ENCODE measurements at regions not wholly inside any gene's neighbourhood (a gene's known extent, or its start where the extent isn't known, plus 50 kb on each side); places are given as distances from the start of the nearest gene placed in this dataset.

DNA sequence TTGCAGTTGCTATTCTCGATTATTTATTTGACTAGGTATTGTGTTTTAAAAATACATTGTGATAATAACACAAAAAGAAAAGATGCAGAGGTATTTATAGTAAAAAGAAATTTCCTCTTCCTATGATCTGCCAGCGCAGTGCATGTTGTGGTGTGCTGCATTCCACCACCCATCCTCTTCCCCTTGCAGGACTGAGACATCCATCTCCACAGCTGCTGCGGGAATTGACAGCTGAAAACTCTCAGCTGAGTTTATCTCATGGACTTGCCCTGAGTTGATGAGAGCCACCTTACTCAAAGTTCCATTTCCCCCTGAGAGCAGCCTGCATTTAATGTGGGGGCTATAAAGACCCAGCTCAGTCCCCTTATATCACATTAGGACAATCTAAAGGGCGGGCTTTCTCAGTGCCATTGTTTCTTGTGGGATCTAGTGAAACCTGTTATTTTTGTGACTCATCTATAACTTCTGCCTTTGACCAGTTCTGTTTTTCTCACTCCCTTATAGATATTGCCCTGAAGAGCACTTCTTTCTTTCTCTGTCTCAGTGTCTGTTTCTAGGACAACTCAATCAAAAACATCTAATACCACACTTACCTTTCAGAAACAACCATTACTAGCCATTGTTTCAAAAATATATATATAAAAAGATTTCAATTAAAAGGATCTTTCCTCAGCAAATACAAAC, 698.5 kb downstream of the NR4A2 start:
- BruUV-seq (replicated peaks), result no TSS peak
- Mint-ChIP-seq H3K36me3 (ENCODE audit: insufficient read depth, unreplicated experiment) (no peaks in the 10 kb centered on the region), H3K4me1 (ENCODE audit: insufficient read depth, unreplicated experiment) (no peaks in the 10 kb centered on the region), H3K4me3 (ENCODE audit: unreplicated experiment) (no peak overlapping the region), H3K27ac (ENCODE audit: low read depth, unreplicated experiment) (no peak overlapping the region), H3K9me3 (ENCODE audit: unreplicated experiment) (no peaks in the 10 kb centered on the region), H3K27me3 (ENCODE audit: insufficient read depth, unreplicated experiment) (no peaks in the 10 kb centered on the region)
- intact Hi-C loops (cut with micrococcal nuclease), result no loop called here
- DNase-seq (ENCODE audit: unreplicated experiment), result peak; percentile 15
- TF ChIP-seq CTCF (IDR thresholded peaks at IDR 0.05; ENCODE audit: unreplicated experiment), result no peak
- CTCF ChIA-PET, result no interaction called here
- POLR2A ChIA-PET, result no interaction called here

- intact Hi-C loops (cut with micrococcal nuclease), result no loop called here
- H3K36me3 Mint-ChIP-seq (ENCODE audit: insufficient read depth, unreplicated experiment), result no peaks in the 10 kb centered on the region
- H3K4me1 Mint-ChIP-seq (ENCODE audit: insufficient read depth, unreplicated experiment), result no peaks in the 10 kb centered on the region
- TF ChIP-seq CTCF (IDR thresholded peaks at IDR 0.05; ENCODE audit: unreplicated experiment), result no peak
- H3K27me3 Mint-ChIP-seq (ENCODE audit: insufficient read depth, unreplicated experiment), result no peaks in the 10 kb centered on the region
- DNase-seq (ENCODE audit: unreplicated experiment), result no peak
- no peak overlapping the region for H3K27ac Mint-ChIP-seq (ENCODE audit: low read depth, unreplicated experiment)
- no TSS peak for BruUV-seq (replicated peaks)
- no peak overlapping the region for H3K4me3 Mint-ChIP-seq (ENCODE audit: unreplicated experiment)
- ChIA-PET POLR2A (no interaction called here), CTCF (no interaction called here)
- no peaks in the 10 kb centered on the region for H3K9me3 Mint-ChIP-seq (ENCODE audit: unreplicated experiment)
These were observed 699.3 kb downstream of the NR4A2 start for GRCh38 chr2:155633060-155633839.

GRCh38 chr2:155630760-155631159, 701.8 kb downstream of the NR4A2 start:
- no TSS peak for BruUV-seq (replicated peaks)
- no peak for TF ChIP-seq CTCF (IDR thresholded peaks at IDR 0.05; ENCODE audit: unreplicated experiment)
- H3K36me3 Mint-ChIP-seq (ENCODE audit: insufficient read depth, unreplicated experiment), result no peaks in the 10 kb centered on the region
- H3K27ac Mint-ChIP-seq (ENCODE audit: low read depth, unreplicated experiment), result no peak overlapping the region
- H3K9me3 Mint-ChIP-seq (ENCODE audit: unreplicated experiment), result no peaks in the 10 kb centered on the region
- no peak for DNase-seq (ENCODE audit: unreplicated experiment)
- ChIA-PET POLR2A (no interaction called here), CTCF (no interaction called here)
- no peak overlapping the region for H3K4me3 Mint-ChIP-seq (ENCODE audit: unreplicated experiment)
- H3K27me3 Mint-ChIP-seq (ENCODE audit: insufficient read depth, unreplicated experiment), result no peaks in the 10 kb centered on the region
- intact Hi-C loops (cut with micrococcal nuclease), result no loop called here
- no peaks in the 10 kb centered on the region for H3K4me1 Mint-ChIP-seq (ENCODE audit: insufficient read depth, unreplicated experiment)

DNA sequence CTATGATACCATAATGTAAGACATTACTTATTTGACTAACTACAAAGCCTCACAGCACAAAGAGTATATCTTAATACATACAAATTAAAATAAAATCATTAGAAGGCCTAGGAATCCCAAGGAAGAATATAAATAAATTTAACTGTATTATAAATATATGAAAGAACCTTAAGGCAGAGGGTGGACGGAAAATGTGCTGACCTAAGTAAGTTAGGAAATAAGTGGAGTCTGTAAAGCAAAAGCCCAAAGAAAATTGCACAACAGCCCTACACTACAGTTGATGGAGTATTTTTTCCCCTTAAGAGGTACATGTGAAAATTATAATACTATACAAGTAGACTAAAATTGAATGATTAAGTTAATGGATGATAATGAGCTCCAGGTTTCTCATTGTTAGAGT, 710.1 kb downstream of the NR4A2 start:
- Mint-ChIP-seq H3K9me3 (ENCODE audit: unreplicated experiment) (no peaks in the 10 kb centered on the region), H3K27me3 (ENCODE audit: insufficient read depth, unreplicated experiment) (no peaks in the 10 kb centered on the region), H3K27ac (ENCODE audit: low read depth, unreplicated experiment) (no peak overlapping the region), H3K4me1 (ENCODE audit: insufficient read depth, unreplicated experiment) (no peaks in the 10 kb centered on the region), H3K36me3 (ENCODE audit: insufficient read depth, unreplicated experiment) (no peaks in the 10 kb centered on the region), H3K4me3 (ENCODE audit: unreplicated experiment) (no peak overlapping the region)
- ChIA-PET CTCF (no interaction called here), POLR2A (no interaction called here)
- no peak for DNase-seq (ENCODE audit: unreplicated experiment)
- intact Hi-C loops (cut with micrococcal nuclease), result no loop called here
- BruUV-seq (replicated peaks), result no TSS peak
- no peak for TF ChIP-seq CTCF (IDR thresholded peaks at IDR 0.05; ENCODE audit: unreplicated experiment)

All from MCF 10A (cell line).